GM19468 (cell line): ENCODE measurements at regions not wholly inside any gene's neighbourhood (a gene's known extent, or its start where the extent isn't known, plus 50 kb on each side); places are given as distances from the start of the nearest gene placed in this dataset.
"Not testable (repeated sequence)": the region's sequence is repeated elsewhere in the genome, so short reads cannot be mapped to it uniquely, and the experiment has no call there.

Experiments used
- ATAC-seq: cut with Tn5 transposase; IDR thresholded peaks from one replicate; pipeline ENCODE4 v1.9.1; 2021; ENCODE audit warnings: mild to moderate bottlenecking, moderate library complexity, moderate number of reproducible peaks; ENCODE audit not compliant: unreplicated experiment; ENCODE audit errors: extremely low read depth

GRCh38 chr4:189117426-189117825 lies 823.2 kb upstream of the FRG1 start:
- ATAC-seq: no peak

DNA sequence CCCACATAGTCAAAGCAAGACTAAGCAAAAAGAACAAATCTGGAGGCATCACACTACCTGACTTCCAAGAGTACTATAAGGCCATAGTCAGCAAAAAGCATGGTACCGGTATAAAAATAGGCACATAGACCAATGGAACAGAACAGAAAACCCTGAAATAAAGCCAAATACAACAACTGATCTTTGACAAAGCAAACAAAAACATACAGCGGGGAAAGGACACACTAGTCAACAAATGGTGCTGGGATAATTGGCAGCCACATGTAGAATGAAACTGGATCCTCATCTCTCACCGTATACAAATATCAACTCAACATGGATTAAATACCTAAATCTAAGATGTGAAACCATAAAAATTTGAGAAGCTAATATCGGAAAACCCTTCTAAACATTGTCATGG lies 819.3 kb upstream of the FRG1 start:
- ATAC-seq: no peak

DNA sequence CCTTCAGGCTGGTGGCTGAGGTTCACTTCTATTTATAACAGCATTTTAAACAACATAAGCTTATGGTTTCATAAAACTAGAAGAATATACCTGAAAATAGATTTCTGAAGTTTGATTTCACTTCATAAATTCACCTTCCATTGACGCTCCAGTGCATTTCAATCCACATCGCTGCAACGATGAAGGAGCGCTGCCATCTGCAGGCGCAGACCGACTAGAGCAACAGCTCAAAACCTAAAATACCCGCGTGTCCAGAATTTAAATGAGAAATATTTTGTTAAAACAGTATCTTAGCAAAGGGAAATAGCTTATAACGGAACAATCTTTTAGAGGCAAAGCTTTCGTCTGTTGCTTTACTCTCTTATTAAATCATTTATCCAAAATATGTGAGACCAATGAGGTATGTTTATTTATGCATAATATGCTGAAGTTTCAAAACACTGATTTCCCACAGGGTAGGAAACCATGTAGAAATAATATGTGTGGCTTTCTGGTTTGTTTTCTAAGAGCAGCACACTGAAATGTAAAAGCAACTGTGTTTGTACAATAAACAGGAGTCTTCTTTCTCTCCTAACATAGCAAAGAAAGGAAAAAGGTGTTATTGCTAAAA lies 816.4 kb upstream of the FRG1 start:
- no peak for ATAC-seq

DNA sequence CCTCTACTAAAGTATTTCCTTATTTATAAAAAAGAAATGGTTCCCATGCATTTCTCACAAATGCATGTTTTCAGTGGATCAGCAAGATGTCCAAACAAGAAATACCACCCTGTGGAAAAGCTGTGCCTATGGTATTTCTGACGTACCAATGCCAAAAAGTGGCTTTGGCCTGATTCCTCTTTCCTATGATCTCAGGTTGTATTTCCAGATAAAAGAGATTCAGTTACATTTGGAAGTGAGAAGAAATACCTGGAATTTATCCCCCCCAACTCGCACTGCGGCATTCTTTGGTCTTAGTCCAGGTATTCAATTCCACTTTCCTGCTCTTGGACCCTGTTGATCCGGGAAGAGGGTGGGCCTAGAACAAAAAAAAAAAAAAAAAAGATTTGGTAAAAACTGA lies 815.9 kb upstream of the FRG1 start:
- no peak for ATAC-seq

DNA sequence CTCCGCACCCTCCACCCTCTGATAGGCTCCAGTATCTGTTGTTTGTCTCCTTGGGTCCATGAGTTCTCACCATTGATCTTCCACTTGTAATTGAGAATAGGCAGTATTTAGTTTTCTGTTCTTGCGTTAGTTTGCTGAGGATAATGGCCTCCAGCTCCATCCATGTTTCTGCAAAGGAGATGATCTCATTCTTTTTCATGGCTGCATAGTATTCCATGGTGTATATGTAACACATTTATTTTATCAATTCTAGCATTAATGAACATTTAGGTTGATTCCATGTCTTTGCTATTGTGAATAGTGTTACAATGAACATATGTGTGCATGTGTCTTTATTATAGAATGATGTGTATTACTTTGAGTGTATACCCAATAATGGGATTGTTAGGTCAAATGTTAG lies 814.6 kb upstream of the FRG1 start:
- no peak for ATAC-seq

- no peak for ATAC-seq
These were observed 812.3 kb upstream of the FRG1 start for GRCh38 chr4:189128341-189128740.

GRCh38 chr4:189129044-189129694 lies 811.5 kb upstream of the FRG1 start:
- no peak for ATAC-seq

DNA sequence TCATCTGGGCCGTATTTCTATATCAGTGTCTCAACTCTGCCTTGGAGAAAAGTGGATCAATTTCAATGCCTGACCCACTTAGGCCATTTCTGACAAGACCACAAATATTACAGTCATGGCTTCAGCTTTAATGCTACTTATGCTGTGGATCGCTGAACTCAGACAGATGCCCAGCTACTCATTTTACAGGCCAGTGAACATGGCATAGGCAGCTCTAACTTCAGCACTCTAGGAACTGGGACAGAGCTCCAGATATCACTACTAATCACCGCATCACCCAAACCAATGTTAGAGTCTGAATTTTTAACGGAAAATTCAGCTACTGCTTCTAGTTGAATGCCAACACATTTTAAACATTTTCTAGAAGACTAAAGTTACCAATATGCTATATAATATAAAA lies 809.6 kb upstream of the FRG1 start:
- no peak for ATAC-seq

DNA sequence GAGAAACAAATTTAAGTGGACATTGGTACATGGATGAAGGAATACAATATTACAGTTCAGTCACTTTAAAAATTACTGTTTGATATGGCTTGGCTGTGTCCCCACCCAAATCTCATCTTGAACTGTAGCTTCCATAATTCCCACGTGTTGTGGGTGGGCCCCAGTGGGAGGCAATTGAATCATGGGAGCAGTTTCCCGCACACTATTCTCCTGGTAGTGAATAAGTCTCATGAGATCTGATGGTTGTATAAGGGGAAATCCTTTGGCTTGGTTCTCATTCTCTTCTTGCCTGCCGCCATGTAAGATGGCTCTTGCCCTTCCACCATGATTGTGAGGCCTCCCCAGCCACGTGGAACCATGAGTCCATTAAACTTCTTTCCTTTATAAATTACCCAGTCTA lies 804.2 kb upstream of the FRG1 start:
- no peak for ATAC-seq

DNA sequence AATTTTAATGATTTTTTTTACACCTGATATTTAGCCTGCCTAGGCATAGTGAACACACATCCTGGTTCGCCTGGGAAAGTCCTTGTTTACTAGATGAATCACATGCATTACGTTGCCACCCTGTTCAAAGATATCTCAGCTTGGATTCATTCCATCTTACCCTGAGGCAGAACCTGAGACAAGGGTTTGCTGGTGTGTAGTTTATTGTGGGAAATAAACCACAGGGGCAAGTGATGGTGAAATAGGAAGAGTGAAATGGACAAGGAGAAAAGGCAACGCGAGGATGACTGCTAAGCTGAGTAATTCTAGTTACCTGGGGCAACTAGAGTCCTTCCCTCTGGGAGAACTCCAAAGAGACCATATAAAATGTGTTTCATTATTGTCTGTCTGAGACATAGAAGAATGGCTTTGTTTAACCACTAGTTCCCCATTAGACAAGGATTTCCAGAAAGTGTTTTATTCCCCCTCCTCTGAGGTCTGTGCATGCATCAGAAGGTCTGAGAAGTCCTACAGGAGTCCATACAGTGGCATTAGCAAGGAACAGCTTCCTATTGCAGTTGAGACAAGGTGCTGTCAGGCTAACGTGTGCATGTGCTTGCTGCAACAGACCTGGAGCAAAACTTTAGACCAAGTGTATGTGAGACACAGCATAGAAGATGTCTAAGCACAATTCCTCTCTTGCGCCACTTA lies 797.3 kb upstream of the FRG1 start:
- no peak for ATAC-seq

DNA sequence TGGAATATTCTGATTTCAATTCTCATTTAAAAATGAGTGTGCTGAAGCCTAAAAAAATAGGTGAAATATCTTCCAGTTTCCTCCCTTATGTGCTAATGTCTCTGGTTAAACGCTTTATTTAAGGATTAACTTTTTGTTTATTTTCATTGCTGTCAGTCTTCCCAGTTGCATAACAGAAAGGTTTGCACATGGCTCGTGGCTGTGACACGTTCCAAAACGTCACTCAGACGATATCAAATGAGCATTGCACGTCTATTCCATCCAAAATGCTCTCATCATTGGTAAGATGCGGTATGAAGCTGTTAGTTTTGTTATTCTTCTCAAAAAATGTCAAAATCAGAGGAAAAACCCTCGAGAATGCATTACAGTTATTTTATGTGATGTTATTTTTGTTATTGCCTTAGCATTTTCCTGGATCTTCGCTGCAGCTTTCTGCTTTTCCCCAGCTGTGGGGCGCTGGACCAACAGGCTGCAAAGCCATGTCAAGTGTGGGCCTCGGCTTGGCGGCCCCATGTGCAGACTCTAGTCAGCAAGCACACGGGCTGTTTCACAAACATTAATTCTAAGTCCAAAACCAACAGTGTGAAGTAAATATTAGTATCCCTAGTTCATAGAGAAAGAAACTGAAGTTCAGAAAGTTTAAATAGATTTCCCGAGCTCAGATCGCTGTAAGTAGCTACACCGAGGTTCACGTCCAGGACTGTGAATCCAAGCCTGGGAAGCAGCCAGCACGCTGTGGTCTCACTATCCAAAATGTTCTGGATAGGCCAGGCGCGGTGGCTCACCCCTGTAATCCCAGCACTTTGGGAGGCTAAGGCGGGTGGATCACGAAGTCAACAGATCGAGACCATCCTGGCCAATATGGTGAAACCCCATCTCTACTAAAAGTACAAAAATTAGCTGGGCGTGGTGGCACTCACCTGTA lies 793.4 kb upstream of the FRG1 start:
- ATAC-seq: no peak

DNA sequence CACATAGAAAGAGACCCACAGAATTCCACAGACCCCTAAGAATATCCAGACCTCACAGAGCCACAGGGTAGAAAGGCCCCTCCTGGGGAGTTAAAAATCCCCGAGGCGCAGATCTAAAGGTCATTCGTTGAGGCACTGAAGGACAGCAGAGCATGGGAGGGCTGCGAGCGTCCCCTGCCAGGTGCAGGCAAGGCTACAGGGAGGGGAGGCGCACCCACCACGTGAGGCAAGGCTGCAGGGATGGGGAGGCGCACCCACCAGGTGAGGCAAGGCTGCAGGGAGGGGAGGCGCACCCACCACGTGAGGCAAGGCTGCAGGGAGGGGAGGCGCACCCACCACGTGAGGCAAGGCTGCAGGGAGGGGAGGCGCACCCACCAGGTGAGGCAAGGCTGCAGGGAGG lies 785.6 kb upstream of the FRG1 start:
- ATAC-seq: not testable (repeated sequence)

DNA sequence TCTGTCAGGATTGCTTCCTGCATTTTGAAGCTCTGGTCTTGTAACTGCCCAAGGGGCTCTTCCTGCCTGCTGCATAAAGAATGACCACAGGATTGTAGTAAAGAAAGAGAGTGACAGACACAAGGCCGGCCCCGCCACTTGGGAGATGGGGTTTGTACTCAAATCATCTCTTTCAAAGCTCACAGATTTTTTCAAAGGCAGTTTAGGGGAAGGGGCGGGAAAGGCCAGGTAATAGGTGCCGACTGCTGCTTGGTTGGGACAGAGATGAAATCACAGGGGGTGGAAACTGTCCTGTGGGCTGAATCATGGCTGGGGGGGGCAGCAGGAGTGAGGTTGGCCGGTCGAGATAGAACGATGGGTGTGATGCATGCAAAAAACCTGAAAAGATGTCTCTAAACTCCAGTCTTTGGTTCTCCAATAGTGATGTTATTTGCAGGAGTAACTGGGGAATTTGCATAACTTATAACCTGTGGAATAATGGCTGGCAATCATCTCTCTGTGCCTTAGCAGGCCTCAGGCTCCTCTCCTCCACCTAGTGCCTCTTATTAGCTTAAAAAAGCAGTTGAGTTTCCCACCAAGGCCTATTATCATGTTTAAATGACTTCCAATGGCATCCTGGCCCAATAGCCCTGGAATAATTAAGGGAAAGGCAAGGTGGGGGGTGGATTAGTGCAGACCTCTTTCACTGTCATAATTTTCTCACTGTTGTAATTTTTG lies 778.4 kb upstream of the FRG1 start:
- ATAC-seq: no peak

- no peak for ATAC-seq
These were observed 777.8 kb upstream of the FRG1 start for GRCh38 chr4:189162888-189163287.

DNA sequence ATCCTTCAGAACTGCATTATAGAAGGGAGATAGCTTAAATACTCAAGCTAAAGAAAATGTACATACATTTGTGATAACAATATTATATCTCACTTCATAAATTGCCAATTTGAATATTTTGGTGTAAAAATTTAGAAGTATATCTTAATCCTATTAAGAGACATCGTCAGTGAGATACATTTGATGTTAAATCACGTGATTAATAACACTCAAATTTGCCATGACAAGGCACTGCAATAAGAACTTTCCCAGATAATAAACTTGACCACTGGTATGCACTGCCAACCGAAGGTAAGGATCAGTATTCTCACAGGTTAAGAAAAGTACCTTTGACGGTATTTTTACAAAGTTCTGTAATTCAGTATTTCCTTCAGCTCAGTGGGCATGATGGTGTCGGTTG lies 764.7 kb upstream of the FRG1 start:
- ATAC-seq: no peak

- no peak for ATAC-seq
These were observed 763.5 kb upstream of the FRG1 start for GRCh38 chr4:189177130-189177529.

GRCh38 chr4:189178125-189178746 lies 762.4 kb upstream of the FRG1 start:
- ATAC-seq: no peak

- no peak for ATAC-seq
These were observed 754.8 kb upstream of the FRG1 start for GRCh38 chr4:189185810-189186432.

DNA sequence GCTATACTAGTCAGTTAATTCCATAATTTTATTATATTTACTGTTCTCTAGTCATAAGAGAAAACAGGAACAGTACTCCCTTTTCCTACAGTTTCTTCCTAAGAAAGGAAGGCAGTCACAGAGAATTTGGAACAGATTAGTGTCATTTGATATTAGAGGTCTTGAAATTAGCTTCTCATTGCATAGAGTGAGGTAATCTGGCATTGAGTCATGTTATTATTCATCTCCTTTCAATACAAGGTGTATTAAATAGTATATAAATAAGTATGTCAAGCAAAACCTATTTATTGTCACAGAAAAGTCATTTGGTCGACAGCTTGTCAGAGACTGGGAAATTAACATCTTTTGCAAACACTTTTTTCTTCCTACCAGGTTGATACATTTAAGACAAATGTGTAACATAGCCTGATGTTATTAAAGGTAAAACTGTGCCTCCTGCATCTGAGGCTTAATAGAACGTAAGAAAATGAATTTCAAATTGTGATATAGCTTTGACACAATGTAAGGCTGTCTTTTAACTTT lies 753.1 kb upstream of the FRG1 start:
- ATAC-seq: no peak
